Nephron (organoid): ENCODE measurements at regions not wholly inside any gene's neighbourhood (a gene's known extent, or its start where the extent isn't known, plus 50 kb on each side); places are given as distances from the start of the nearest gene placed in this dataset.

Source experiments
- H3K27ac Mint-ChIP-seq, 3 experiments: 2 replicates each; pipeline ENCODE4 v1.8.0; 2020; ENCODE audit warnings: mixed read lengths in 3 of 3, mild to moderate bottlenecking in 2 of 3, moderate library complexity in 1 of 3
- H3K27me3 Mint-ChIP-seq: 2 replicates; pipeline ENCODE4 v1.8.0; 2021; ENCODE audit warnings: low read depth, mild to moderate bottlenecking, moderate library complexity, mixed read lengths
- H3K36me3 Mint-ChIP-seq: 2 replicates; pipeline ENCODE4 v1.8.0; 2020; ENCODE audit warnings: low read depth, mixed read lengths
- H3K4me1 Mint-ChIP-seq: 2 replicates; pipeline ENCODE4 v1.8.0; 2020; ENCODE audit warnings: mixed read lengths
- H3K4me3 Mint-ChIP-seq, 3 experiments: 2 replicates each; pipeline ENCODE4 v1.8.0; 2020; ENCODE audit warnings: mild to moderate bottlenecking in 3 of 3, mixed read lengths in 3 of 3, moderate library complexity in 2 of 3
- H3K9me3 Mint-ChIP-seq: 2 replicates; pipeline ENCODE4 v1.8.0; 2020; ENCODE audit warnings: mixed read lengths
- CTCF ChIP-seq, 3 experiments: fragments of 200-600 bp; sonication (generic); IDR thresholded peaks; one replicate each; pipeline ENCODE4 v1.5.0; 2021; ENCODE audit warnings: antibody characterized with exemption in 3 of 3; ENCODE audit not compliant: unreplicated experiment in 3 of 3

- H3K27me3 Mint-ChIP-seq: no peaks in the 10 kb centered on the region
- no peaks in the 10 kb centered on the region for H3K9me3 Mint-ChIP-seq
- H3K36me3 Mint-ChIP-seq: no peaks in the 10 kb centered on the region
- no peak for TF ChIP-seq CTCF (IDR thresholded peaks at IDR 0.05; ENCODE audit: unreplicated experiment in 3 of 3)
- H3K27ac Mint-ChIP-seq: no peak overlapping the region
- H3K4me3 Mint-ChIP-seq: no peak overlapping the region
- H3K4me1 Mint-ChIP-seq: no peaks in the 10 kb centered on the region
Measured at GRCh38 chr14:79972230-79972629, 239.1 kb downstream of the DIO2 start.

GRCh38 chr14:79971330-79971729 lies 240.0 kb downstream of the DIO2 start:
- no peak for TF ChIP-seq CTCF (IDR thresholded peaks at IDR 0.05; ENCODE audit: unreplicated experiment in 3 of 3)
- H3K27ac Mint-ChIP-seq: no peak overlapping the region
- H3K27me3 Mint-ChIP-seq: no peaks in the 10 kb centered on the region
- H3K4me3 Mint-ChIP-seq: no peak overlapping the region
- no peaks in the 10 kb centered on the region for H3K4me1 Mint-ChIP-seq
- no peaks in the 10 kb centered on the region for H3K9me3 Mint-ChIP-seq
- H3K36me3 Mint-ChIP-seq: no peaks in the 10 kb centered on the region

GRCh38 chr14:79967453-79967852 lies 243.9 kb downstream of the DIO2 start:
- Mint-ChIP-seq H3K27me3 (no peaks in the 10 kb centered on the region), H3K36me3 (no peaks in the 10 kb centered on the region), H3K27ac (no peak overlapping the region), H3K4me3 (no peak overlapping the region), H3K4me1 (no peaks in the 10 kb centered on the region), H3K9me3 (no peaks in the 10 kb centered on the region)
- no peak for TF ChIP-seq CTCF (IDR thresholded peaks at IDR 0.05; ENCODE audit: unreplicated experiment in 3 of 3)

- Mint-ChIP-seq H3K27me3 (no peaks in the 10 kb centered on the region), H3K9me3 (no peaks in the 10 kb centered on the region), H3K4me3 (no peak overlapping the region), H3K36me3 (no peaks in the 10 kb centered on the region), H3K4me1 (no peaks in the 10 kb centered on the region), H3K27ac (no peak overlapping the region)
- TF ChIP-seq CTCF (IDR thresholded peaks at IDR 0.05; ENCODE audit: unreplicated experiment in 3 of 3): no peak
Measured at GRCh38 chr14:79967001-79967400, 244.3 kb downstream of the DIO2 start.

GRCh38 chr14:79965896-79966295 lies 245.4 kb downstream of the DIO2 start:
- no peaks in the 10 kb centered on the region for H3K9me3 Mint-ChIP-seq
- no peak for TF ChIP-seq CTCF (IDR thresholded peaks at IDR 0.05; ENCODE audit: unreplicated experiment in 3 of 3)
- H3K27me3 Mint-ChIP-seq: no peaks in the 10 kb centered on the region
- no peak overlapping the region for H3K4me3 Mint-ChIP-seq
- H3K36me3 Mint-ChIP-seq: no peaks in the 10 kb centered on the region
- H3K27ac Mint-ChIP-seq: no peak overlapping the region
- no peaks in the 10 kb centered on the region for H3K4me1 Mint-ChIP-seq

- peaks cover 17% of the 10 kb centered on the region for H3K9me3 Mint-ChIP-seq
- H3K4me1 Mint-ChIP-seq: no peaks in the 10 kb centered on the region
- H3K27me3 Mint-ChIP-seq: no peaks in the 10 kb centered on the region
- no peak overlapping the region for H3K27ac Mint-ChIP-seq
- H3K36me3 Mint-ChIP-seq: no peaks in the 10 kb centered on the region
- no peak overlapping the region for H3K4me3 Mint-ChIP-seq
- TF ChIP-seq CTCF (IDR thresholded peaks at IDR 0.05; ENCODE audit: unreplicated experiment in 3 of 3): no peak
Measured at GRCh38 chr14:79961197-79961596, 250.1 kb downstream of the DIO2 start.
